K562 (cell line): ENCODE measurements at regions not wholly inside any gene's neighbourhood (a gene's known extent, or its start where the extent isn't known, plus 50 kb on each side); places are given as distances from the start of the nearest gene placed in this dataset.

ENCODE experiments used
- BRD4 ChIP-seq: fragments of 200-600 bp; sonication (generic); IDR thresholded peaks from 2 replicates; pipeline ENCODE4 v1.6.1; 2017; ENCODE audit warnings: inconsistent platforms
- HDAC6 ChIP-seq: IDR thresholded peaks from 2 replicates; pipeline ENCODE4 v1.6.1; 2012; ENCODE audit warnings: low read depth, mild to moderate bottlenecking, control low read depth, inconsistent platforms, low read length, moderate library complexity
- MCM7 ChIP-seq, 2 experiments: fragments of 450-650 bp; IDR thresholded peaks; 2 replicates each; pipeline ENCODE4 v1.6.1; 2016 to 2018
- RBM17 ChIP-seq: fragments of 200-400 bp; formaldehyde crosslinking; IDR thresholded peaks from 2 replicates; pipeline ENCODE4 v1.6.1; 2017; ENCODE audit warnings: low read depth, mild to moderate bottlenecking, low read length, borderline replicate concordance
- RBM34 ChIP-seq: fragments of 200-400 bp; formaldehyde crosslinking; IDR thresholded peaks from 2 replicates; pipeline ENCODE4 v1.6.1; 2018; ENCODE audit warnings: low read length, borderline replicate concordance; ENCODE audit not compliant: insufficient read depth
- RUNX1 ChIP-seq: sonication (generic); IDR thresholded peaks from 2 replicates; pipeline ENCODE4 v1.6.1; 2016; ENCODE audit warnings: antibody characterized with exemption, low read depth
- TF ChIP-seq, protein P1 (sequence below): fragments of 200-600 bp; sonication (generic); IDR thresholded peaks from one replicate; pipeline ENCODE4 v1.6.1; 2012; ENCODE audit warnings: mild to moderate bottlenecking, low read depth, low read length, inconsistent platforms

- TF ChIP-seq, protein P1, sequence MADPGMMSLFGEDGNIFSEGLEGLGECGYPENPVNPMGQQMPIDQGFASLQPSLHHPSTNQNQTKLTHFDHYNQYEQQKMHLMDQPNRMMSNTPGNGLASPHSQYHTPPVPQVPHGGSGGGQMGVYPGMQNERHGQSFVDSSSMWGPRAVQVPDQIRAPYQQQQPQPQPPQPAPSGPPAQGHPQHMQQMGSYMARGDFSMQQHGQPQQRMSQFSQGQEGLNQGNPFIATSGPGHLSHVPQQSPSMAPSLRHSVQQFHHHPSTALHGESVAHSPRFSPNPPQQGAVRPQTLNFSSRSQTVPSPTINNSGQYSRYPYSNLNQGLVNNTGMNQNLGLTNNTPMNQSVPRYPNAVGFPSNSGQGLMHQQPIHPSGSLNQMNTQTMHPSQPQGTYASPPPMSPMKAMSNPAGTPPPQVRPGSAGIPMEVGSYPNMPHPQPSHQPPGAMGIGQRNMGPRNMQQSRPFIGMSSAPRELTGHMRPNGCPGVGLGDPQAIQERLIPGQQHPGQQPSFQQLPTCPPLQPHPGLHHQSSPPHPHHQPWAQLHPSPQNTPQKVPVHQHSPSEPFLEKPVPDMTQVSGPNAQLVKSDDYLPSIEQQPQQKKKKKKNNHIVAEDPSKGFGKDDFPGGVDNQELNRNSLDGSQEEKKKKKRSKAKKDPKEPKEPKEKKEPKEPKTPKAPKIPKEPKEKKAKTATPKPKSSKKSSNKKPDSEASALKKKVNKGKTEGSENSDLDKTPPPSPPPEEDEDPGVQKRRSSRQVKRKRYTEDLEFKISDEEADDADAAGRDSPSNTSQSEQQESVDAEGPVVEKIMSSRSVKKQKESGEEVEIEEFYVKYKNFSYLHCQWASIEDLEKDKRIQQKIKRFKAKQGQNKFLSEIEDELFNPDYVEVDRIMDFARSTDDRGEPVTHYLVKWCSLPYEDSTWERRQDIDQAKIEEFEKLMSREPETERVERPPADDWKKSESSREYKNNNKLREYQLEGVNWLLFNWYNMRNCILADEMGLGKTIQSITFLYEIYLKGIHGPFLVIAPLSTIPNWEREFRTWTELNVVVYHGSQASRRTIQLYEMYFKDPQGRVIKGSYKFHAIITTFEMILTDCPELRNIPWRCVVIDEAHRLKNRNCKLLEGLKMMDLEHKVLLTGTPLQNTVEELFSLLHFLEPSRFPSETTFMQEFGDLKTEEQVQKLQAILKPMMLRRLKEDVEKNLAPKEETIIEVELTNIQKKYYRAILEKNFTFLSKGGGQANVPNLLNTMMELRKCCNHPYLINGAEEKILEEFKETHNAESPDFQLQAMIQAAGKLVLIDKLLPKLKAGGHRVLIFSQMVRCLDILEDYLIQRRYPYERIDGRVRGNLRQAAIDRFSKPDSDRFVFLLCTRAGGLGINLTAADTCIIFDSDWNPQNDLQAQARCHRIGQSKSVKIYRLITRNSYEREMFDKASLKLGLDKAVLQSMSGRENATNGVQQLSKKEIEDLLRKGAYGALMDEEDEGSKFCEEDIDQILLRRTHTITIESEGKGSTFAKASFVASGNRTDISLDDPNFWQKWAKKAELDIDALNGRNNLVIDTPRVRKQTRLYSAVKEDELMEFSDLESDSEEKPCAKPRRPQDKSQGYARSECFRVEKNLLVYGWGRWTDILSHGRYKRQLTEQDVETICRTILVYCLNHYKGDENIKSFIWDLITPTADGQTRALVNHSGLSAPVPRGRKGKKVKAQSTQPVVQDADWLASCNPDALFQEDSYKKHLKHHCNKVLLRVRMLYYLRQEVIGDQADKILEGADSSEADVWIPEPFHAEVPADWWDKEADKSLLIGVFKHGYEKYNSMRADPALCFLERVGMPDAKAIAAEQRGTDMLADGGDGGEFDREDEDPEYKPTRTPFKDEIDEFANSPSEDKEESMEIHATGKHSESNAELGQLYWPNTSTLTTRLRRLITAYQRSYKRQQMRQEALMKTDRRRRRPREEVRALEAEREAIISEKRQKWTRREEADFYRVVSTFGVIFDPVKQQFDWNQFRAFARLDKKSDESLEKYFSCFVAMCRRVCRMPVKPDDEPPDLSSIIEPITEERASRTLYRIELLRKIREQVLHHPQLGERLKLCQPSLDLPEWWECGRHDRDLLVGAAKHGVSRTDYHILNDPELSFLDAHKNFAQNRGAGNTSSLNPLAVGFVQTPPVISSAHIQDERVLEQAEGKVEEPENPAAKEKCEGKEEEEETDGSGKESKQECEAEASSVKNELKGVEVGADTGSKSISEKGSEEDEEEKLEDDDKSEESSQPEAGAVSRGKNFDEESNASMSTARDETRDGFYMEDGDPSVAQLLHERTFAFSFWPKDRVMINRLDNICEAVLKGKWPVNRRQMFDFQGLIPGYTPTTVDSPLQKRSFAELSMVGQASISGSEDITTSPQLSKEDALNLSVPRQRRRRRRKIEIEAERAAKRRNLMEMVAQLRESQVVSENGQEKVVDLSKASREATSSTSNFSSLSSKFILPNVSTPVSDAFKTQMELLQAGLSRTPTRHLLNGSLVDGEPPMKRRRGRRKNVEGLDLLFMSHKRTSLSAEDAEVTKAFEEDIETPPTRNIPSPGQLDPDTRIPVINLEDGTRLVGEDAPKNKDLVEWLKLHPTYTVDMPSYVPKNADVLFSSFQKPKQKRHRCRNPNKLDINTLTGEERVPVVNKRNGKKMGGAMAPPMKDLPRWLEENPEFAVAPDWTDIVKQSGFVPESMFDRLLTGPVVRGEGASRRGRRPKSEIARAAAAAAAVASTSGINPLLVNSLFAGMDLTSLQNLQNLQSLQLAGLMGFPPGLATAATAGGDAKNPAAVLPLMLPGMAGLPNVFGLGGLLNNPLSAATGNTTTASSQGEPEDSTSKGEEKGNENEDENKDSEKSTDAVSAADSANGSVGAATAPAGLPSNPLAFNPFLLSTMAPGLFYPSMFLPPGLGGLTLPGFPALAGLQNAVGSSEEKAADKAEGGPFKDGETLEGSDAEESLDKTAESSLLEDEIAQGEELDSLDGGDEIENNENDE, result no peak
- TF ChIP-seq BRD4 (no peak), RBM17 (no peak), RUNX1 (no peak), RBM34 (no peak), HDAC6 (no peak), MCM7 (IDR thresholded peaks at IDR 0.05) (no peak)
These were observed 230.8 kb upstream of the DDI1 start (continued) for GRCh38 chr11:103805688-103806009.
